Stimulated activated naive CD4-positive, alpha-beta T cell treated with Interleukin-2 at 50 U/mL for 16 hours (primary cell): ENCODE measurements at regions not wholly inside any gene's neighbourhood (a gene's known extent, or its start where the extent isn't known, plus 50 kb on each side); places are given as distances from the start of the nearest gene placed in this dataset.
"Not testable (repeated sequence)": the region's sequence is repeated elsewhere in the genome, so short reads cannot be mapped to it uniquely, and the experiment has no call there.

Source experiments
- DNase-seq: peaks from one replicate; lab custom pipeline; 2025; lab: John Stamatoyannopoulos, UW

DNA sequence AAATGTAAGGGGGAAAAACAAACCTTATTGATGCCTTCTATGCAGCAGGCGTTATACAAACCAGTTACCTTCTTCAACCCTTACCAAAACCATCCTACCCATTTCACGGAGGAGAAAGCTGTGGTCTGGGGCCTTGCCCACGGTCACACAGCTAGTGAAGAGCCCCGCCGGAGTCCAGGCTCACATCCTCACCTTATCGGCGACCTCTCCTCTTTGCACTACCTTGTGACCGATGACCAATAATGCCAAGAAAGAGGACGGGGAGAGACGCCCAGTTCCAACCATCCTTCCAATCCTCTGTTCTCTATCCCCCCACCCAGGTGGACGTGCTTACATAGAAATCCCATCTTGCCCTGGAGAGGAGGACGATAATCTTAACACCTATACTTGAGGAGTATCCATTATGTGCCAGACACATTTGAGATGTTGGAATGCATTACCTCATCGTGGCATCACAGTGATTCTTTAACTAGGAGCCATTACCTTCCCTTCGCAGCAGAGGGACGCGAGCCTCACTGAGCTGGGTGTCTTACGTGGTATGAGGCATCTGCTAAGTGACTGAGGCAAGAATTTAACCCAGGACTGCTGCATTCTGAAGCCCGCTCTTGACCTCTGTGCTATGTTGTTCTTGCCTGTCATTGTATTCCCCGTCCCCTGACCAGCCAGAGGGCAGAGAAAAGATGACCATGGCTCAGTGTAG lies 253.7 kb upstream of the B3GAT1 start:
- DNase-seq = no peak

GRCh38 chr11:134665188-134665535 lies 253.1 kb upstream of the B3GAT1 start:
- DNase-seq = no peak

GRCh38 chr11:134664447-134665187 lies 252.6 kb upstream of the B3GAT1 start:
- DNase-seq = no peak

GRCh38 chr11:134663506-134664313 lies 251.7 kb upstream of the B3GAT1 start:
- DNase-seq = no peak

DNA sequence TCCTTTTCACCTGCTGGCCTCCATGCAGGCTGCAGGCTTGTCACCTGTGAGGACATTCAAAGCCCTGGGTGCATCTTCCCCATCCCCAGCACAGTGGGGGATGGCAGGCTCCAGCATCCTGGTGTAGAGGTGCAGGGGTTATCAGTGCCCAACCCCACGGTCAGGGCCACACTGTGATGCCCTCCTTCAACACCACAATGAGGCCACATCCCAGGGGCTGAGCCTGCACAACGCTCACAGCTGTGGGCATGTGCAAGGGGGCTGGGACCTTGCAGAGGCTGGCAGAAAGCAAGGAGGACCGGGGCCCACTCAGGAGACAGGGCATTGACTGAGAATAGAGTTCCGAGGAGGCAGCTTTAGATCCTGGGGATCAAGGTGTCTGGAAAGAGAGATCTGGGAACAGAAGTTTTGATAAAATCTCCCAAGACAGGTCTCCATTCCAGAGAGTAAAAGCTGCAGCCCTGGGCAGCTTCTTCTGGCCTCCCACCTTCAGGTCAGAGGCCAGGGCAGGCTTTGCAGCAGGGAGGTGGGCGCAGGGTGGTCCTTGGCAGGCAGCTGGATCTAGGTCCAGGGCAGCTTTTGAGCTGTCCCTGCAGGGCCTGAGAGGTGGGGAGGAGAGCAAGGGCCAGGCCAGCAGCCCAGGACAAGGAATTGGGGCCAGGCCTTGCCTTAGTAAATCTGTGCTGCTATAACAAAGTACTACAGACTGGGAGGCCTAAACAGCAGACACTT lies 250.8 kb upstream of the B3GAT1 start:
- no peak for DNase-seq

DNA sequence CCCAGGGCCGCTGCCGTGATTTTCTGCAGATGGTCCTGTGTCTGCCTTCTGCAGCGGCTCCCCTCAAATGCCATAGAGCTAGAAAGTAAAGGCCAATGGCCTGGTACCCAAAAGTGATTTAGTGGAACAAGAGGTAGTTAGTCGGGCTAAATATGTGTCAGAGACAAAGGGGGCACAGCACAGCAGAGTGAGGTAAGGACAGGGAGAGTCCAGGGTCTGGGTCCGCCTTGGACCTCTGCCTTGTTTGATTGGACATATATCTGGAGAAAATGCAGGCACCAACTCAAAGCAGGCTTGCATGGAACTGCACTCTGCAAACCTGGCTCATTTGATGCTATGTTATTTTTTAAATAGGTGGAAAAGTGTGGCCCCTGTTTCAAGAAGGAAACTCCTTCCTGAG lies 249.6 kb upstream of the B3GAT1 start:
- DNase-seq = no peak

GRCh38 chr11:134660416-134660815 lies 248.4 kb upstream of the B3GAT1 start:
- no peak for DNase-seq

DNA sequence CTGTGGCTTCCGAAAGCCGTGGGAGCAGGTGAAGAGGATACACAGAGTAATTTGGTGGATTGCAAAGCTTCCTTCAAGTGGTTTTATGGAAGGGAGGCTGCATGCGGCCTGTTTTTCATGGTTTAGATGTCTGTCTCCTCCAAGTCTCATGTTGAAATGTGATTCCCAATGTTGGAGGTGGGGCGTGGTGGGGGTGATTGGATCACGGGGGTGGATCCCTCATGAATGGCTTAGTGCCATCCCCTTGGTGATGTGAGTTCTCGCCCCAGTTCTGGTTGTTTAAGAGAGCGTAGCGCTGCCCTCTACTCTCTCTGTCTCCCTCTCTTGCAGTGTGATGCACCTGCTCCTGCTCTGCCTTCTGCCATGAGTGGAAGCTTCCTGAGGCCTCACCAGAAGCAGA lies 247.8 kb upstream of the B3GAT1 start:
- DNase-seq = no peak

DNA sequence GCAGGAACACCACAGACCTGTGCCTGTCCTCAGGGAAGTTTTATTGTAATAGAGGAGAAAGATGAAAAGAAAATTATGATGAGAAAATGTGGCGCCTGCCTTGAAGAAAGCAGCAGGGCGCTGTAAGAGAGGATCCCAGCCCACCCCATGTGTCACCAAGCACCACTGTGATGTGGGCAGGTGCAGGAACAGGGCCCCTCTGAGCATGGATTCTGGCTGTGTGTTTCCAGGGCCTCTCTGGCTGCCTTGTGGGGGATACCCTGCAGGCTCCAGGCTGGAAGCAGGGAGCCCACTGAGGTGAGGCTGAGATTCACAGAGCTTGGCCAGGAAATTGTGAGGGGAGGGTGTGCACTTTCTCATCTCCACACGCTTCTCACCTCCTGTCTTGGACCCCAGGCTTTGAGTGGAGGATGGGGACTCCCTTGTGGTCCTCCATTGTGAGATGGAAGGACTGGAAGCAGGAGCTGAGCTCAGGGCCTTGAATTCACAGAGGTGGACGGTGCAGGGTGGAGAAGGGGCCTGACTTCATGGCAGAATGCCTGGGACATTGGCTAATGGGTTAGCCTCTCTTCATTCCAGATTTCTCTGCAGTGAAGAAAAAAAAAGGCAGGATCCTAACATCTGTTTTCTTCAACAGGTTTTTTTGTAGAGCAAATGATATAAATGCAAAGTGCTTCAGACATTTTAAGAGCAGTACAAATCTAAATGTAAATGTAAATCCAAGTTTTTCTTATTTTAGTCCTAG lies 246.6 kb upstream of the B3GAT1 start:
- no peak for DNase-seq

DNA sequence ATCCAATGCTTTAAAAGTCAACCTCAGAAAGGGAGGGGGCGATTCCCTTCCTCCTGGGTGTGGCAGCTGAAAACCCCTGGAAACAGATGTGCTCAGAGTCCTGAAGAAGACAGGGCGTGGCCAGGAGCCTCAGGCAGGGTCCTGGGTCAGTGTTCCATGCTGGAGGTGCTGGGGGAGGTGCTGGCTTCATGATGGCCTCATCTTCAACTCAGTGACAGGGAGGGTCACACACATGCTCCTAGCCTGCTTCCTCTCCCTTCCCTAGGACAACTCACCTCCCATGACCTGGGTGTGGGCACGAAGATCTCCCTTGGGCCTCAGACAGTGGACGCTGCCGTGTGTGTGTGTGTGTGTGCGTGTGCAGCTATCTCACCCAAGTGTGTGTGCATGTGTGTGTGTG lies 245.6 kb upstream of the B3GAT1 start:
- no peak for DNase-seq

- no peak for DNase-seq
Measured at GRCh38 chr11:134656861-134657540, 245.0 kb upstream of the B3GAT1 start.

GRCh38 chr11:134656086-134656840 lies 244.2 kb upstream of the B3GAT1 start:
- DNase-seq = not testable (repeated sequence)

GRCh38 chr11:134655189-134655989 lies 243.3 kb upstream of the B3GAT1 start:
- no peak for DNase-seq

DNA sequence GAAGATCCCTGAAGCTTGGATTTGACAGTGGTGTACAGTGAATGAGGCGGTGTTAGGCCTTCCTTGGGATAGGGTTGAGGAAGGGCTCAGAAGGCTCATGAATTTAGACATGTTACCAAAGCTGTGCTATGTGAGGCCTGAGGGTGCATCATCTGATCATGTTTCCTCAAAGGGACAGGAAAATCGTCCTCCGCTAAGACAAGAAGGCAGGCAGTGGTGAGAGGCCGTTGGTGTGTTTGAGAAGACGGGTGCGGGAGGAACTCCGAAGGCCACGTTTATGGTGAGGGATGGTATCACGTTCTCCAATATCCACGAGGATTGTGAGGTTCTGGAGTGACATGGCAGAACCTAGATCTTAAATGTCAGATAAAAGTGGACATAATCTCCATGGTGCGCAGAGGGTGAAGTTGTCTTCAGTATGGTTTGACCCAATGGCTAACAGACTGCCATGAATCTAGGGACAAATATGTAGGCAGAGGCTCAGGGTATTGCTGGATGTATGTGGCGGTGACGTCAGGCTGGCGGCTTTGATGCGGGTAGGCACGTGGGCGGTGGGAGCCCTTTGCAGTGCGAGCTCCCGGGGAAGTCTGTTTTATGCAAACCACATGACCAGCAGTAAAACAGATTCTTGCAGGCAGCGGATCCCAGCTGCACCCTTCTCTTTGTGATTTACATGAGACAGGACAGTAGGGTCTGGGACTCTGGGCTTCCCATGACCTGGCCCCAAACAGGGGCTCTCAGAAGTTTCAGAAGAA lies 242.3 kb upstream of the B3GAT1 start:
- no peak for DNase-seq

GRCh38 chr11:134652586-134653255 lies 240.7 kb upstream of the B3GAT1 start:
- no peak for DNase-seq

DNA sequence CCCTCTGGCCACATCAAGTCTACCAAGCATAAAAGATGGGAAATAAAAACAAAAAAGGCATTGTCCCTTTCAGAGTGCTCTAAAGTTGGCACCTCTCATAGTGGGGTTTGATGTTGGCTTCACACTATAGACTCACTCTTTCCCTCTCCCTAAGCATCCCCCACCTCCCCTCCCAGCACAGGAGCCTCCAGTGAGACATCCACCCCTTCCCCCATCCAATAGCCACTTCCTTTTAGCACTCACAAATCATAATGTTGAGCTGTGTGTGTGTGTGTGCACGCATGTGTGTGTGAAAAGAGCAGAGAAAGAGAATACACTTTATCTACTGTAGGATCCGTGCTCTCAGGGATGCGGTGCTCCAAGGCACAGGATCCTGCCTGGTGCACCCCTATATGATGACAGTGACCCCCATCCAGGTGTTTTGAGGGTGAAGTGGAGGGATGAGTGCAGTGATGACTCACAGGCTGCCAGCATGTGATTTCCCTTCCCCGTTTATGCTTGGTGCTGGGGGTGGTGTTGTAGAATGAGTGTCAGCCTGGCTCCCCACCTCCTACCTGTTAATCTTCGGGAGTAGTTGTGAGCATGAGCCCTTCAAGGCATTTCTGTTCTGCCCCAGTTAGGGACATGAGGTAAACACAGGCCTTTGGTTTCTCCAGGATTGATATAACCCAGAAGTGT lies 235.2 kb upstream of the B3GAT1 start:
- no peak for DNase-seq

GRCh38 chr11:134646561-134646960 lies 234.5 kb upstream of the B3GAT1 start:
- DNase-seq = no peak
